ENCODE measurements at regions not wholly inside any gene's neighbourhood (a gene's known extent, or its start where the extent isn't known, plus 50 kb on each side); places are given as distances from the start of the nearest gene placed in this dataset.

GRCh38 chr2:183575481-183575880, 451.2 kb downstream of the NUP35 start:
- DNase-seq (ENCODE audit: low read depth, low spot score) (no peak), FAIRE-seq (no peak)
- Histone ChIP-seq H3K4me2 (ENCODE audit: insufficient read depth, low read length) (no peak overlapping the region), H3K9ac (replicated peaks; ENCODE audit: extremely low read depth, insufficient read depth, low read length) (no peak overlapping the region), H3K27ac (ENCODE audit: insufficient read depth, low read depth, low read length) (no peak overlapping the region), H3K36me3 (ENCODE audit: control insufficient read depth in 2 of 2, extremely low read depth in 1 of 2, insufficient read depth in 2 of 2, low read length in 2 of 2) (no peaks in the 10 kb centered on the region), H4K20me1 (replicated peaks; ENCODE audit: control insufficient read depth, extremely low read depth, insufficient read depth, low read length) (no peaks in the 10 kb centered on the region), H3K9me3 (replicated peaks; ENCODE audit: control insufficient read depth, insufficient read depth, low read length) (no peaks in the 10 kb centered on the region), H2AFZ (ENCODE audit: low read depth, low read length) (no peak overlapping the region), H3K79me2 (ENCODE audit: control insufficient read depth, insufficient read depth, low read length) (no peaks in the 10 kb centered on the region), H3K9me1 (replicated peaks; ENCODE audit: control insufficient read depth, extremely low read depth, insufficient read depth, low read length) (no peaks in the 10 kb centered on the region), H3K4me1 (ENCODE audit: control insufficient read depth, extremely low read depth, insufficient read depth, low read length) (no peaks in the 10 kb centered on the region), H3K4me3 (replicated peaks in 1 of 3; ENCODE audit: insufficient read depth in 1 of 3, low read depth in 1 of 3, low read length in 3 of 3) (no peak overlapping the region), H3K27me3 (ENCODE audit: control insufficient read depth in 2 of 2, insufficient read depth in 2 of 2, low read length in 2 of 2) (no peaks in the 10 kb centered on the region)
- dilution Hi-C loops (cut with MboI; ENCODE audit: extremely low pct_ligation_motif_present, low sequenced_read_pairs) = no loop called here
- ChIA-PET POLR2A (no interaction called here), CTCF (no interaction called here)
- BruUV-seq (replicated peaks) = no TSS peak
- no peak for TF ChIP-seq POLR2A (IDR thresholded peaks at IDR 0.05; ENCODE audit: low read depth, low read length)
- no peak for TF ChIP-seq GATA2 (IDR thresholded peaks at IDR 0.05; ENCODE audit: insufficient read depth, insufficient read length, low read depth, low read length)
- TF ChIP-seq MYC (IDR thresholded peaks at IDR 0.05; ENCODE audit: low read depth, low read length) = no peak
- TF ChIP-seq JUN (IDR thresholded peaks at IDR 0.05; ENCODE audit: borderline replicate concordance, insufficient read depth, insufficient read length, low read depth) = no peak
- TF ChIP-seq EZH2 (IDR thresholded peaks at IDR 0.05; ENCODE audit: borderline replicate concordance, low read depth, low read length, severe bottlenecking) = no peak
- TF ChIP-seq FOS (IDR thresholded peaks at IDR 0.05; ENCODE audit: borderline replicate concordance, insufficient read depth, low read length) = no peak
- no peak for TF ChIP-seq CTCF (IDR thresholded peaks at IDR 0.05; ENCODE audit: extremely low read depth in 1 of 2, insufficient read depth in 1 of 2, low read depth in 1 of 2, low read length in 2 of 2)
- no peak for TF ChIP-seq MAX (IDR thresholded peaks at IDR 0.05; ENCODE audit: insufficient read depth, insufficient read length)
- TF ChIP-seq POLR2AphosphoS5 (IDR thresholded peaks at IDR 0.05; ENCODE audit: insufficient read depth, low read depth, low read length) = no peak
- intact Hi-C loops (cut with micrococcal nuclease) = no loop called here

Data from endothelial cell of umbilical vein (primary cell).